ENCODE measurements at regions not wholly inside any gene's neighbourhood (a gene's known extent, or its start where the extent isn't known, plus 50 kb on each side); places are given as distances from the start of the nearest gene placed in this dataset.

GRCh38 chr3:75110741-75111140, 496.3 kb upstream of the CNTN3 start:
- in situ Hi-C loops (cut with MboI; ENCODE audit: low sequenced_read_pairs, unreplicated experiment): no loop called here
- TF ChIP-seq CTCF (IDR thresholded peaks at IDR 0.05; ENCODE audit: borderline replicate concordance, control extremely low read depth, extremely low read depth, insufficient read depth, missing control alignments): no peak
- DNase-seq (ENCODE audit: low spot score): no peak

- in situ Hi-C loops (cut with MboI; ENCODE audit: low sequenced_read_pairs, unreplicated experiment): no loop called here
- DNase-seq (ENCODE audit: low spot score): no peak
- TF ChIP-seq CTCF (IDR thresholded peaks at IDR 0.05; ENCODE audit: borderline replicate concordance, control extremely low read depth, extremely low read depth, insufficient read depth, missing control alignments): no peak
Measured at GRCh38 chr3:75115695-75116094, 501.2 kb upstream of the CNTN3 start.

- no peak for TF ChIP-seq CTCF (IDR thresholded peaks at IDR 0.05; ENCODE audit: borderline replicate concordance, control extremely low read depth, extremely low read depth, insufficient read depth, missing control alignments)
- in situ Hi-C loops (cut with MboI; ENCODE audit: low sequenced_read_pairs, unreplicated experiment): no loop called here
- DNase-seq (ENCODE audit: low spot score): no peak
Measured at GRCh38 chr3:75118779-75119178, 504.3 kb upstream of the CNTN3 start.

GRCh38 chr3:75126556-75126955, 512.1 kb upstream of the CNTN3 start:
- no peak for TF ChIP-seq CTCF (IDR thresholded peaks at IDR 0.05; ENCODE audit: borderline replicate concordance, control extremely low read depth, extremely low read depth, insufficient read depth, missing control alignments)
- in situ Hi-C loops (cut with MboI; ENCODE audit: low sequenced_read_pairs, unreplicated experiment): no loop called here
- DNase-seq (ENCODE audit: low spot score): no peak

- no peak for DNase-seq (ENCODE audit: low spot score)
- TF ChIP-seq CTCF (IDR thresholded peaks at IDR 0.05; ENCODE audit: borderline replicate concordance, control extremely low read depth, extremely low read depth, insufficient read depth, missing control alignments): no peak
- in situ Hi-C loops (cut with MboI; ENCODE audit: low sequenced_read_pairs, unreplicated experiment): no loop called here
Measured at GRCh38 chr3:75129101-75129500, 514.6 kb upstream of the CNTN3 start.

- TF ChIP-seq CTCF (IDR thresholded peaks at IDR 0.05; ENCODE audit: borderline replicate concordance, control extremely low read depth, extremely low read depth, insufficient read depth, missing control alignments): no peak
- in situ Hi-C loops (cut with MboI; ENCODE audit: low sequenced_read_pairs, unreplicated experiment): no loop called here
- DNase-seq (ENCODE audit: low spot score): no peak
Measured at GRCh38 chr3:75136100-75136897, 521.8 kb upstream of the CNTN3 start.
